ENCODE measurements at regions not wholly inside any gene's neighbourhood (a gene's known extent, or its start where the extent isn't known, plus 50 kb on each side); places are given as distances from the start of the nearest gene placed in this dataset.

GRCh38 chr2:239548451-239548871, 147.6 kb upstream of the HDAC4 start:
- TF ChIP-seq CTCF (IDR thresholded peaks at IDR 0.05) (no peak), POLR2A (IDR thresholded peaks at IDR 0.05) (no peak)

Data from stomach (tissue), 4 donors.